ENCODE measurements at regions not wholly inside any gene's neighbourhood (a gene's known extent, or its start where the extent isn't known, plus 50 kb on each side); places are given as distances from the start of the nearest gene placed in this dataset.

GRCh38 chr10:111430070-111430469 lies 353.2 kb downstream of the ADRA2A start:
- Histone ChIP-seq H3K4me2 (no peak overlapping the region), H3K4me1 (ENCODE audit: low read depth, poor library complexity, severe bottlenecking) (no peaks in the 10 kb centered on the region), H3K36me3 (ENCODE audit: insufficient read depth) (no peaks in the 10 kb centered on the region), H4K20me1 (ENCODE audit: insufficient read depth) (no peaks in the 10 kb centered on the region), H3K9ac (no peak overlapping the region), H3K27ac (no peak overlapping the region), H3K79me2 (ENCODE audit: insufficient read depth, low read depth) (no peaks in the 10 kb centered on the region), H2AFZ (ENCODE audit: low read depth) (no peak overlapping the region), H3K27me3 (ENCODE audit: insufficient read depth, low read depth) (no peaks in the 10 kb centered on the region), H3K4me3 (IDR thresholded peaks at IDR 0.05; ENCODE audit: insufficient read depth, low read depth, low read length) (no peak overlapping the region)
- no peak for TF ChIP-seq CTCF (conservative IDR thresholded peaks at IDR 0.05; ENCODE audit: low read depth, low read length)

GRCh38 chr10:111432588-111432987 lies 355.8 kb downstream of the ADRA2A start:
- no peaks in the 10 kb centered on the region for H4K20me1 ChIP-seq (ENCODE audit: insufficient read depth)
- no peaks in the 10 kb centered on the region for H3K36me3 ChIP-seq (ENCODE audit: insufficient read depth)
- no peaks in the 10 kb centered on the region for H3K4me1 ChIP-seq (ENCODE audit: low read depth, poor library complexity, severe bottlenecking)
- H3K27me3 ChIP-seq (ENCODE audit: insufficient read depth, low read depth): no peaks in the 10 kb centered on the region
- H3K79me2 ChIP-seq (ENCODE audit: insufficient read depth, low read depth): no peaks in the 10 kb centered on the region
- no peak overlapping the region for H3K9ac ChIP-seq
- H3K4me3 ChIP-seq (IDR thresholded peaks at IDR 0.05; ENCODE audit: insufficient read depth, low read depth, low read length): no peak overlapping the region
- no peak overlapping the region for H3K27ac ChIP-seq
- H3K4me2 ChIP-seq: no peak overlapping the region
- no peak for TF ChIP-seq CTCF (conservative IDR thresholded peaks at IDR 0.05; ENCODE audit: low read depth, low read length)
- no peak overlapping the region for H2AFZ ChIP-seq (ENCODE audit: low read depth)

- H4K20me1 ChIP-seq (ENCODE audit: insufficient read depth): no peaks in the 10 kb centered on the region
- no peaks in the 10 kb centered on the region for H3K36me3 ChIP-seq (ENCODE audit: insufficient read depth)
- no peak overlapping the region for H3K4me2 ChIP-seq
- no peak overlapping the region for H3K27ac ChIP-seq
- H2AFZ ChIP-seq (ENCODE audit: low read depth): no peak overlapping the region
- no peak overlapping the region for H3K4me3 ChIP-seq (IDR thresholded peaks at IDR 0.05; ENCODE audit: insufficient read depth, low read depth, low read length)
- peaks cover 20% of the 10 kb centered on the region for H3K4me1 ChIP-seq (ENCODE audit: low read depth, poor library complexity, severe bottlenecking)
- no peaks in the 10 kb centered on the region for H3K27me3 ChIP-seq (ENCODE audit: insufficient read depth, low read depth)
- no peaks in the 10 kb centered on the region for H3K79me2 ChIP-seq (ENCODE audit: insufficient read depth, low read depth)
- no peak overlapping the region for H3K9ac ChIP-seq
- TF ChIP-seq CTCF (conservative IDR thresholded peaks at IDR 0.05; ENCODE audit: low read depth, low read length): no peak
Measured at GRCh38 chr10:111435871-111436270, 359.0 kb downstream of the ADRA2A start.

- Histone ChIP-seq H4K20me1 (ENCODE audit: insufficient read depth) (no peaks in the 10 kb centered on the region), H3K4me2 (peak overlapping the region; percentile 36; the same call in 1 of the 2 replicates), H3K36me3 (ENCODE audit: insufficient read depth) (no peaks in the 10 kb centered on the region), H2AFZ (ENCODE audit: low read depth) (no peak overlapping the region), H3K4me3 (IDR thresholded peaks at IDR 0.05; ENCODE audit: insufficient read depth, low read depth, low read length) (no peak overlapping the region), H3K27ac (no peak overlapping the region), H3K4me1 (ENCODE audit: low read depth, poor library complexity, severe bottlenecking) (peaks cover 28% of the 10 kb centered on the region), H3K79me2 (ENCODE audit: insufficient read depth, low read depth) (no peaks in the 10 kb centered on the region), H3K27me3 (ENCODE audit: insufficient read depth, low read depth) (no peaks in the 10 kb centered on the region), H3K9ac (no peak overlapping the region)
- no peak for TF ChIP-seq CTCF (conservative IDR thresholded peaks at IDR 0.05; ENCODE audit: low read depth, low read length)
Measured at GRCh38 chr10:111439034-111439842, 362.4 kb downstream of the ADRA2A start.

All from KMS-11 (cell line).